Transverse colon (tissue), 4 donors: ENCODE measurements at regions not wholly inside any gene's neighbourhood (a gene's known extent, or its start where the extent isn't known, plus 50 kb on each side); places are given as distances from the start of the nearest gene placed in this dataset.

ENCODE experiments used
- CTCF ChIP-seq, 5 experiments: fragments of 200-600 bp in 3 of 5; fragments of 450-650 bp in 2 of 5; sonication (generic) in 3 of 5; IDR thresholded peaks; 1 replicate in 2 of 5; 2 replicates in 3 of 5; pipeline ENCODE4 v1.5.1; 2016 to 2017; ENCODE audit warnings: antibody characterized with exemption in 5 of 5, inconsistent platforms in 3 of 5, mild to moderate bottlenecking in 2 of 5, moderate library complexity in 1 of 5
- POLR2A ChIP-seq: fragments of 450-650 bp; IDR thresholded peaks from one replicate; pipeline ENCODE4 v1.6.1; 2016; ENCODE audit warnings: antibody characterized with exemption, mild to moderate bottlenecking, moderate library complexity
- POLR2AphosphoS5 ChIP-seq, 3 donors: sonication (generic); formaldehyde crosslinking; IDR thresholded peaks; one replicate each; pipeline ENCODE4 v1.6.1; 2016; ENCODE audit warnings: antibody characterized with exemption in 3 of 3

GRCh38 chr12:107336695-107337094, 243.3 kb upstream of the CRY1 start:
- TF ChIP-seq CTCF (IDR thresholded peaks at IDR 0.05) = no peak
- TF ChIP-seq POLR2AphosphoS5 (IDR thresholded peaks at IDR 0.05) = no peak
- TF ChIP-seq POLR2A = no peak
